IMR-90 (cell line): ENCODE measurements at regions not wholly inside any gene's neighbourhood (a gene's known extent, or its start where the extent isn't known, plus 50 kb on each side); places are given as distances from the start of the nearest gene placed in this dataset.
"Not testable (repeated sequence)": the region's sequence is repeated elsewhere in the genome, so short reads cannot be mapped to it uniquely, and the experiment has no call there.

Experiments
- ATAC-seq: fragments of 200-7000 bp; cut with Tn5 transposase; 2 replicates; pipeline ENCODE4 v1.9.1; 2020; ENCODE audit warnings: low read depth, mild to moderate bottlenecking, moderate library complexity
- BruUV-seq: library from RNA; stranded (reverse); fragments of 400-500 nt; replicated peaks from 2 replicates; lab custom pipeline; 2021; lab: Mats Ljungman, UMichigan
- CTCF ChIA-PET: fragments of 300-600 bp; formaldehyde crosslinking; extraction: SDS; loops from one replicate; lab custom pipeline; 2021; ENCODE audit warnings: antibody characterized with exemption; lab: Yijun Ruan, JAX
- POLR2A ChIA-PET: fragments of 300-600 bp; sonication (Branson Sonifier 250); formaldehyde crosslinking; loops from one replicate; lab custom pipeline; 2022; ENCODE audit warnings: antibody characterized with exemption; ENCODE audit not compliant: unreplicated experiment; lab: Charles Lee
- DNase-seq: peaks from one replicate; pipeline ENCODE4 v3.0.0; 2013
- H2AFZ ChIP-seq: replicated peaks from 2 replicates; pipeline ENCODE3; 2013; ENCODE audit warnings: low read length, mild to moderate bottlenecking; ENCODE audit not compliant: poor library complexity
- H2AK5ac ChIP-seq: 2 replicates; pipeline ENCODE4 v1.6.1; 2013; ENCODE audit warnings: low read depth, low read length, inconsistent platforms
- H2AK9ac ChIP-seq: replicated peaks from 2 replicates; pipeline ENCODE3; 2013; ENCODE audit warnings: mild to moderate bottlenecking, low read depth, low read length, moderate library complexity; ENCODE audit not compliant: poor library complexity
- H2BK120ac ChIP-seq: 2 replicates; pipeline ENCODE4 v1.6.1; 2013; ENCODE audit warnings: low read depth, low read length, inconsistent platforms
- H2BK15ac ChIP-seq: 3 replicates; pipeline ENCODE4 v1.6.1; 2013; ENCODE audit warnings: low read depth, low read length, inconsistent platforms
- H2BK20ac ChIP-seq: 2 replicates; pipeline ENCODE4 v1.6.1; 2013; ENCODE audit warnings: low read depth, mild to moderate bottlenecking, inconsistent platforms, low read length, moderate library complexity
- H2BK5ac ChIP-seq: 2 replicates; pipeline ENCODE4 v1.6.1; 2013; ENCODE audit warnings: mild to moderate bottlenecking, low read depth, low read length, inconsistent platforms; ENCODE audit not compliant: poor library complexity, severe bottlenecking
- H3K14ac ChIP-seq: replicated peaks from 2 replicates; pipeline ENCODE4 v1.6.1; 2013; ENCODE audit warnings: low read depth, low read length, inconsistent platforms
- H3K18ac ChIP-seq: 2 replicates; pipeline ENCODE4 v1.6.1; 2013; ENCODE audit warnings: low read depth, low read length, control low read depth
- H3K23ac ChIP-seq: 2 replicates; pipeline ENCODE4 v1.6.1; 2013; ENCODE audit warnings: low read depth, low read length, inconsistent platforms
- H3K27ac ChIP-seq: 2 replicates; pipeline ENCODE4 v1.5.1; 2013; ENCODE audit warnings: mild to moderate bottlenecking, control low read depth, low read length; ENCODE audit not compliant: insufficient read depth
- H3K27me3 ChIP-seq: 2 replicates; pipeline ENCODE4 v1.6.1; 2013; ENCODE audit warnings: low read length; ENCODE audit not compliant: control insufficient read depth, insufficient read depth
- H3K36me3 ChIP-seq: 2 replicates; pipeline ENCODE4 v1.6.1; 2013; ENCODE audit warnings: low read length, mixed read lengths; ENCODE audit not compliant: control insufficient read depth, insufficient read depth
- H3K4ac ChIP-seq: 2 replicates; pipeline ENCODE4 v1.6.1; 2013; ENCODE audit warnings: low read depth, low read length, inconsistent platforms
- H3K4me1 ChIP-seq: 2 replicates; pipeline ENCODE4 v1.6.1; 2013; ENCODE audit warnings: low read length, mixed read lengths; ENCODE audit not compliant: control insufficient read depth, insufficient read depth
- H3K4me2 ChIP-seq: 2 replicates; pipeline ENCODE4 v1.6.1; 2013; ENCODE audit warnings: low read depth, mild to moderate bottlenecking, control low read depth, low read length, moderate library complexity
- H3K4me3 ChIP-seq: 2 replicates; pipeline ENCODE4 v1.5.1; 2013; ENCODE audit warnings: low read depth, mild to moderate bottlenecking, control low read depth, low read length, moderate library complexity; ENCODE audit not compliant: insufficient read depth
- H3K56ac ChIP-seq: 2 replicates; pipeline ENCODE4 v1.6.1; 2013; ENCODE audit warnings: low read length, inconsistent platforms; ENCODE audit not compliant: insufficient read depth; ENCODE audit errors: extremely low read depth
- H3K79me1 ChIP-seq, 2 experiments: 2 replicates each; pipeline ENCODE4 v1.6.1; 2013; ENCODE audit warnings: low read length in 2 of 2, inconsistent platforms in 1 of 2, low read depth in 1 of 2
- H3K9ac ChIP-seq: 2 replicates; pipeline ENCODE4 v1.6.1; 2013; ENCODE audit warnings: low read depth, low read length, control low read depth
- H3K9me1 ChIP-seq: 2 replicates; pipeline ENCODE4 v1.6.1; 2013; ENCODE audit warnings: low read length, inconsistent platforms; ENCODE audit not compliant: insufficient read depth
- H3K9me3 ChIP-seq: 2 replicates; pipeline ENCODE4 v1.6.1; 2013; ENCODE audit warnings: low read length; ENCODE audit not compliant: control insufficient read depth, insufficient read depth
- H4K20me1 ChIP-seq: 2 replicates; pipeline ENCODE4 v1.6.1; 2013; ENCODE audit warnings: low read length, inconsistent platforms; ENCODE audit not compliant: insufficient read depth
- H4K5ac ChIP-seq: 2 replicates; pipeline ENCODE4 v1.6.1; 2013; ENCODE audit warnings: mild to moderate bottlenecking, low read depth, low read length, control low read depth
- H4K8ac ChIP-seq, 2 experiments: 2 replicates each; pipeline ENCODE4 v1.6.1; 2013; ENCODE audit warnings: low read depth in 2 of 2, low read length in 2 of 2, control low read depth in 1 of 2, inconsistent platforms in 1 of 2
- H4K91ac ChIP-seq: 2 replicates; pipeline ENCODE4 v1.6.1; 2013; ENCODE audit warnings: low read depth, low read length, inconsistent platforms; ENCODE audit not compliant: insufficient read depth
- WGBS, 2 experiments: methylation state at CpG; one replicate each; pipeline versions ENCODE4 v1.1.5 to v1.1.7; 2013; ENCODE audit warnings: missing lambda C conversion rate in 2 of 2; ENCODE audit not compliant: insufficient read length in 1 of 2; ENCODE audit errors: extremely low coverage in 2 of 2; 5-methylcytosine and 5-hydroxymethylcytosine counted together
- dilution Hi-C: fragments of 300-500 bp; cut with HindIII; formaldehyde crosslinking; loops from one replicate; pipeline ENCODE4 v1.14.3; 2018; ENCODE audit warnings: low sequenced_read_pairs; ENCODE audit not compliant: unreplicated experiment
- in situ Hi-C: fragments of 300-500 bp; cut with MboI; formaldehyde crosslinking; loops from 3 replicates; pipeline ENCODE4 v1.14.3; 2019; ENCODE audit warnings: low sequenced_read_pairs, inconsistent platforms, mixed read lengths
- intact Hi-C: fragments of 100-400 bp; cut with micrococcal nuclease; formaldehyde crosslinking; loops from 2 replicates; pipeline ENCODE4 v1.10.0; 2022

- H3K23ac ChIP-seq, H3K9ac ChIP-seq, H3K14ac ChIP-seq, H4K8ac ChIP-seq, H2BK5ac ChIP-seq, H2BK20ac ChIP-seq, in situ Hi-C loops, CTCF ChIA-PET, H3K9me1 ChIP-seq, H3K4me3 ChIP-seq, H4K20me1 ChIP-seq, POLR2A ChIA-PET, H3K4me2 ChIP-seq, dilution Hi-C loops, H3K56ac ChIP-seq, H3K27me3 ChIP-seq, BruUV-seq, H4K91ac ChIP-seq, ATAC-seq, H3K79me1 ChIP-seq, H4K5ac ChIP-seq, intact Hi-C loops, H2BK15ac ChIP-seq, H2AFZ ChIP-seq, H2BK120ac ChIP-seq, H3K4ac ChIP-seq, H3K27ac ChIP-seq, H3K4me1 ChIP-seq, H3K36me3 ChIP-seq, H3K9me3 ChIP-seq, H3K18ac ChIP-seq, H2AK9ac ChIP-seq, H2AK5ac ChIP-seq, DNase-seq: not testable (repeated sequence)
- WGBS, 2 experiments = 78% methylated on average over 4 of the region's 21 CpGs; no CpG with 5 or more reads in 1 of the 2 experiments
These were observed 68.5 kb upstream of the ECI2 start for GRCh38 chr6:4203642-4204417.
